K562 (cell line): ENCODE measurements at regions not wholly inside any gene's neighbourhood (a gene's known extent, or its start where the extent isn't known, plus 50 kb on each side); places are given as distances from the start of the nearest gene placed in this dataset.

ENCODE experiments used
- ATAC-seq: fragments of 200-7000 bp; cut with Tn5 transposase; 3 replicates; pipeline ENCODE4 v1.9.1; 2020; ENCODE audit warnings: moderate library complexity
- BruUV-seq: library from RNA; stranded (reverse); fragments of 400-500 nt; replicated peaks from 2 replicates; lab custom pipeline; 2021; lab: Mats Ljungman, UMichigan
- CTCF ChIA-PET: fragments of 300-600 bp; formaldehyde crosslinking; extraction: SDS; loops from one replicate; lab custom pipeline; 2021; ENCODE audit warnings: low intra/inter-chr PET ratio; lab: Yijun Ruan, JAX
- POLR2A ChIA-PET: fragments of 300-600, 350-650 bp; sonication (Branson Sonifier 250); formaldehyde crosslinking; extraction: SDS; loops from one replicate; lab custom pipeline; 2021; ENCODE audit warnings: antibody characterized with exemption, inconsistent platforms; lab: Yijun Ruan, JAX
- DNase-seq, 4 experiments: peaks; one replicate each; pipeline versions ENCODE4 v3.0.0 to v3.0.0-alpha.2; 2011 to 2018; ENCODE audit warnings: low spot score in 3 of 4, mixed read lengths in 3 of 4; ENCODE audit errors: extremely low read depth in 1 of 4
- FAIRE-seq: peaks from 2 replicates; lab custom pipeline; 2011; peaks lifted over from hg19 to GRCh38; lab: Jason Lieb, UNC
- H2AFZ ChIP-seq: 2 replicates; pipeline ENCODE4 v1.6.0; 2011; ENCODE audit warnings: low read depth, low read length, control low read depth, inconsistent platforms
- H3K27ac ChIP-seq: fragments of 200-600 bp; 3 replicates; pipeline ENCODE4 v1.8.0; 2011; ENCODE audit warnings: low read depth, mild to moderate bottlenecking, control low read depth, inconsistent platforms, low read length, moderate library complexity, mixed read lengths; ENCODE audit errors: extremely low read depth
- H3K27me3 ChIP-seq, 2 experiments: fragments of 300-600 bp in 1 of 2; 2 replicates in 1 of 2; 3 replicates in 1 of 2; pipeline versions ENCODE4 v1.6.0 to v1.8.0; 2011; ENCODE audit warnings: inconsistent platforms in 2 of 2, low read length in 2 of 2, mild to moderate bottlenecking in 1 of 2, mixed read lengths in 1 of 2, moderate library complexity in 1 of 2; ENCODE audit not compliant: control insufficient read depth in 2 of 2, insufficient read depth in 2 of 2
- H3K36me3 ChIP-seq: fragments of 300-600 bp; 3 replicates; pipeline ENCODE4 v1.8.0; 2011; ENCODE audit warnings: mild to moderate bottlenecking, low read length, inconsistent platforms; ENCODE audit not compliant: control insufficient read depth, insufficient read depth
- H3K4me1 ChIP-seq, 2 experiments: fragments of 200-600 bp in 1 of 2; replicated peaks in 1 of 2; 2 replicates in 1 of 2; 3 replicates in 1 of 2; pipeline versions ENCODE4 v1.5.1 to v1.8.0; 2011; ENCODE audit warnings: inconsistent platforms in 2 of 2, low read length in 2 of 2, mild to moderate bottlenecking in 1 of 2, mixed read lengths in 1 of 2, moderate library complexity in 1 of 2; ENCODE audit not compliant: control insufficient read depth in 2 of 2, insufficient read depth in 2 of 2
- H3K4me2 ChIP-seq: 2 replicates; pipeline ENCODE4 v1.6.1; 2011; ENCODE audit warnings: low read length, control low read depth, inconsistent platforms, mixed read lengths; ENCODE audit not compliant: insufficient read depth
- H3K4me3 ChIP-seq: fragments of 200-600 bp; sonication (generic), shearing (Covaris generic); 2 replicates; pipeline ENCODE4 v1.5.1; 2016; ENCODE audit warnings: control low read depth, inconsistent platforms
- H3K79me2 ChIP-seq: fragments of 200-600 bp; 3 replicates; pipeline ENCODE4 v1.8.0; 2011; ENCODE audit warnings: low read length, inconsistent platforms; ENCODE audit not compliant: control insufficient read depth, insufficient read depth
- H3K9ac ChIP-seq, 2 experiments: 2 replicates each; pipeline versions ENCODE4 v1.6.0 to v1.6.1; 2011; ENCODE audit warnings: low read depth in 2 of 2, low read length in 2 of 2, control low read depth in 1 of 2, inconsistent platforms in 1 of 2, mild to moderate bottlenecking in 1 of 2, mixed read lengths in 1 of 2; ENCODE audit not compliant: insufficient read depth in 1 of 2
- H3K9me1 ChIP-seq: one replicate; pipeline ENCODE4 v1.6.0; 2011; ENCODE audit warnings: inconsistent platforms, mild to moderate bottlenecking, low read length, moderate library complexity; ENCODE audit not compliant: control insufficient read depth, insufficient read depth
- H3K9me3 ChIP-seq: replicated peaks from 2 replicates; pipeline ENCODE4 v1.5.1; 2011; ENCODE audit warnings: low read depth, low read length, inconsistent platforms; ENCODE audit not compliant: control insufficient read depth, insufficient read depth
- H4K20me1 ChIP-seq: replicated peaks from 2 replicates; pipeline ENCODE4 v1.6.1; 2011; ENCODE audit warnings: low read length, inconsistent platforms, mixed read lengths; ENCODE audit not compliant: control insufficient read depth, insufficient read depth
- ARID2 ChIP-seq: fragments of 450-650 bp; IDR thresholded peaks from 2 replicates; pipeline ENCODE4 v1.6.1; 2017; ENCODE audit warnings: antibody characterized with exemption, mild to moderate bottlenecking
- BHLHE40 ChIP-seq: IDR thresholded peaks from 2 replicates; pipeline ENCODE4 v1.6.1; 2011; ENCODE audit warnings: low read length, improper control_type of control experiment
- CBX8 ChIP-seq: fragments of 200-600 bp; sonication (generic); IDR thresholded peaks from 2 replicates; pipeline ENCODE4 v1.6.1; 2012; ENCODE audit warnings: borderline replicate concordance, mixed run types, low read depth, mild to moderate bottlenecking, moderate library complexity, mixed read lengths, low read length, control low read depth, inconsistent platforms; ENCODE audit not compliant: poor library complexity, severe bottlenecking; ENCODE audit errors: extremely low read depth
- FOSL1 ChIP-seq: fragments of 200-800 bp; sonication (Bioruptor generic); conservative IDR thresholded peaks from 2 replicates; pipeline ENCODE4 v1.6.1; 2016; ENCODE audit warnings: missing genetic modification characterization, missing compliant biosample characterization
- FOXM1 ChIP-seq, 2 experiments: fragments of 450-650 bp in 1 of 2; sonication (generic) in 1 of 2; formaldehyde crosslinking in 1 of 2; IDR thresholded peaks; 2 replicates each; pipeline versions ENCODE4 v1.6.1 to v1.9.0; 2017 to 2022; ENCODE audit warnings: low read depth in 2 of 2, mild to moderate bottlenecking in 2 of 2, missing genetic modification reagents in 1 of 2, moderate library complexity in 1 of 2
- HEY1 ChIP-seq: fragments of 250-450 bp; sonication (Bioruptor Pico); IDR thresholded peaks from 2 replicates; pipeline ENCODE4 v1.5.0; 2020; ENCODE audit warnings: mild to moderate bottlenecking, moderate library complexity, borderline replicate concordance
- HIVEP1 ChIP-seq: fragments of 250-450 bp; sonication (Bioruptor Pico); IDR thresholded peaks from 2 replicates; pipeline ENCODE4 v1.4.0; 2020; ENCODE audit warnings: mild to moderate bottlenecking
- MTF1 ChIP-seq: fragments of 250-450 bp; sonication (Bioruptor Pico); IDR thresholded peaks from 2 replicates; pipeline ENCODE4 v1.9.0; 2021; ENCODE audit warnings: moderate library complexity, mild to moderate bottlenecking, inconsistent platforms, borderline replicate concordance
- NKRF ChIP-seq: fragments of 450-650 bp; IDR thresholded peaks from 2 replicates; pipeline ENCODE4 v1.6.1; 2016; ENCODE audit warnings: borderline replicate concordance
- SIN3B ChIP-seq: fragments of 450-650 bp; IDR thresholded peaks from 2 replicates; pipeline ENCODE4 v1.6.1; 2017; ENCODE audit warnings: low read depth, mild to moderate bottlenecking, moderate library complexity
- SNIP1 ChIP-seq: fragments of 450-650 bp; IDR thresholded peaks from 2 replicates; pipeline ENCODE4 v1.7.1; 2017; ENCODE audit warnings: low read depth, mild to moderate bottlenecking
- THRAP3 ChIP-seq: fragments of 450-650 bp; IDR thresholded peaks from 2 replicates; pipeline ENCODE4 v1.6.1; 2016; ENCODE audit warnings: mild to moderate bottlenecking, inconsistent platforms, borderline replicate concordance
- ZNF586 ChIP-seq: fragments of 450-650 bp; formaldehyde crosslinking; conservative IDR thresholded peaks from 2 replicates; pipeline ENCODE4 v1.4.0; 2020; ENCODE audit warnings: mild to moderate bottlenecking, moderate library complexity
- ZNF696 ChIP-seq: fragments of 250-450 bp; sonication (Bioruptor Pico); conservative IDR thresholded peaks from 2 replicates; pipeline ENCODE4 v1.4.0; 2020; ENCODE audit warnings: mild to moderate bottlenecking, moderate library complexity
- WGBS: fragments of 100-300 bp; shearing (Covaris generic); methylation state at CpG from one replicate; pipeline ENCODE4 v1.1.6; 2016; ENCODE audit warnings: low coverage, mixed read lengths; ENCODE audit not compliant: insufficient coverage; ENCODE audit errors: missing lambda C conversion rate; 5-methylcytosine and 5-hydroxymethylcytosine counted together
- in situ Hi-C: fragments of 300-500 bp; cut with MboI; formaldehyde crosslinking; loops from 4 replicates; pipeline ENCODE4 v1.15.0; 2018; ENCODE audit warnings: inconsistent platforms, mixed read lengths
- intact Hi-C: fragments of 100-400 bp; cut with micrococcal nuclease; formaldehyde crosslinking; loops from 2 replicates; pipeline ENCODE4 v1.14.2; 2022
- TF ChIP-seq, protein P1 (sequence below): fragments of 250-450 bp; sonication (Bioruptor Pico); IDR thresholded peaks from 2 replicates; pipeline ENCODE4 v1.4.0; 2020

- Histone ChIP-seq H3K27me3 (peaks cover 15 to 63% of the 10 kb centered on the region in 2 experiments), H2AFZ (no peak overlapping the region), H3K79me2 (no peaks in the 10 kb centered on the region), H3K4me2 (no peak overlapping the region), H3K36me3 (no peaks in the 10 kb centered on the region), H3K9ac (no peak overlapping the region), H3K27ac (no peak overlapping the region), H4K20me1 (peaks cover 7% of the 10 kb centered on the region; the same call in 1 of the 2 replicates), H3K9me1 (no peaks in the 10 kb centered on the region), H3K4me3 (no peak overlapping the region), H3K4me1 (no peaks in the 10 kb centered on the region; a peak in 1 of 5 replicates), H3K9me3 (no peaks in the 10 kb centered on the region)
- no peak for ATAC-seq
- POLR2A ChIA-PET = interaction anchor here (0.8 kb wide), 1 partner anchor 38 kb away, joined by 4 read pairs; no protein-coding TSS in a partner anchor
- CTCF ChIA-PET = no interaction called here
- WGBS = 25% methylated on average over 8 of the region's 8 CpGs
- no peak for DNase-seq
- in situ Hi-C loops = no loop called here
- no TSS peak for BruUV-seq
- no peak for FAIRE-seq
- intact Hi-C loops = no loop called here
- TF ChIP-seq THRAP3 (no peak), HIVEP1 (CRISPR knock-in tag) (no peak), FOXM1 (IDR thresholded peaks at IDR 0.05; ENCODE audit: low read depth) (no peak), FOXM1 (CRISPR knock-in tag; IDR thresholded peaks at IDR 0.05; ENCODE audit: low read depth) (no peak), NKRF (no peak), FOSL1 (no peak), HEY1 (CRISPR knock-in tag) (no peak), ZNF586 (no peak), MTF1 (CRISPR knock-in tag) (no peak), SIN3B (no peak), BHLHE40 (no peak), ZNF696 (CRISPR knock-in tag) (no peak), CBX8 (no peak), ARID2 (no peak), SNIP1 (no peak)
- TF ChIP-seq, protein P1, sequence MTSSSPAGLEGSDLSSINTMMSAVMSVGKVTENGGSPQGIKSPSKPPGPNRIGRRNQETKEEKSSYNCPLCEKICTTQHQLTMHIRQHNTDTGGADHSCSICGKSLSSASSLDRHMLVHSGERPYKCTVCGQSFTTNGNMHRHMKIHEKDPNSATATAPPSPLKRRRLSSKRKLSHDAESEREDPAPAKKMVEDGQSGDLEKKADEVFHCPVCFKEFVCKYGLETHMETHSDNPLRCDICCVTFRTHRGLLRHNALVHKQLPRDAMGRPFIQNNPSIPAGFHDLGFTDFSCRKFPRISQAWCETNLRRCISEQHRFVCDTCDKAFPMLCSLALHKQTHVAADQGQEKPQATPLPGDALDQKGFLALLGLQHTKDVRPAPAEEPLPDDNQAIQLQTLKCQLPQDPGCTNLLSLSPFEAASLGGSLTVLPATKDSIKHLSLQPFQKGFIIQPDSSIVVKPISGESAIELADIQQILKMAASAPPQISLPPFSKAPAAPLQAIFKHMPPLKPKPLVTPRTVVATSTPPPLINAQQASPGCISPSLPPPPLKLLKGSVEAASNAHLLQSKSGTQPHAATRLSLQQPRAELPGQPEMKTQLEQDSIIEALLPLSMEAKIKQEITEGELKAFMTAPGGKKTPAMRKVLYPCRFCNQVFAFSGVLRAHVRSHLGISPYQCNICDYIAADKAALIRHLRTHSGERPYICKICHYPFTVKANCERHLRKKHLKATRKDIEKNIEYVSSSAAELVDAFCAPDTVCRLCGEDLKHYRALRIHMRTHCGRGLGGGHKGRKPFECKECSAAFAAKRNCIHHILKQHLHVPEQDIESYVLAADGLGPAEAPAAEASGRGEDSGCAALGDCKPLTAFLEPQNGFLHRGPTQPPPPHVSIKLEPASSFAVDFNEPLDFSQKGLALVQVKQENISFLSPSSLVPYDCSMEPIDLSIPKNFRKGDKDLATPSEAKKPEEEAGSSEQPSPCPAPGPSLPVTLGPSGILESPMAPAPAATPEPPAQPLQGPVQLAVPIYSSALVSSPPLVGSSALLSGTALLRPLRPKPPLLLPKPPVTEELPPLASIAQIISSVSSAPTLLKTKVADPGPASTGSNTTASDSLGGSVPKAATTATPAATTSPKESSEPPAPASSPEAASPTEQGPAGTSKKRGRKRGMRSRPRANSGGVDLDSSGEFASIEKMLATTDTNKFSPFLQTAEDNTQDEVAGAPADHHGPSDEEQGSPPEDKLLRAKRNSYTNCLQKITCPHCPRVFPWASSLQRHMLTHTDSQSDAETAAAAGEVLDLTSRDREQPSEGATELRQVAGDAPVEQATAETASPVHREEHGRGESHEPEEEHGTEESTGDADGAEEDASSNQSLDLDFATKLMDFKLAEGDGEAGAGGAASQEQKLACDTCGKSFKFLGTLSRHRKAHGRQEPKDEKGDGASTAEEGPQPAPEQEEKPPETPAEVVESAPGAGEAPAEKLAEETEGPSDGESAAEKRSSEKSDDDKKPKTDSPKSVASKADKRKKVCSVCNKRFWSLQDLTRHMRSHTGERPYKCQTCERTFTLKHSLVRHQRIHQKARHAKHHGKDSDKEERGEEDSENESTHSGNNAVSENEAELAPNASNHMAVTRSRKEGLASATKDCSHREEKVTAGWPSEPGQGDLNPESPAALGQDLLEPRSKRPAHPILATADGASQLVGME = no peak
Measured at GRCh38 chr17:36825521-36825920, 111.8 kb upstream of the LHX1 start.
